HG03060 (cell line): ENCODE measurements at regions not wholly inside any gene's neighbourhood (a gene's known extent, or its start where the extent isn't known, plus 50 kb on each side); places are given as distances from the start of the nearest gene placed in this dataset.
"Not testable (repeated sequence)": the region's sequence is repeated elsewhere in the genome, so short reads cannot be mapped to it uniquely, and the experiment has no call there.

Experiments
- ATAC-seq: cut with Tn5 transposase; IDR thresholded peaks from one replicate; pipeline ENCODE4 v1.9.1; 2021; ENCODE audit warnings: low read depth, moderate number of reproducible peaks; ENCODE audit not compliant: unreplicated experiment

DNA sequence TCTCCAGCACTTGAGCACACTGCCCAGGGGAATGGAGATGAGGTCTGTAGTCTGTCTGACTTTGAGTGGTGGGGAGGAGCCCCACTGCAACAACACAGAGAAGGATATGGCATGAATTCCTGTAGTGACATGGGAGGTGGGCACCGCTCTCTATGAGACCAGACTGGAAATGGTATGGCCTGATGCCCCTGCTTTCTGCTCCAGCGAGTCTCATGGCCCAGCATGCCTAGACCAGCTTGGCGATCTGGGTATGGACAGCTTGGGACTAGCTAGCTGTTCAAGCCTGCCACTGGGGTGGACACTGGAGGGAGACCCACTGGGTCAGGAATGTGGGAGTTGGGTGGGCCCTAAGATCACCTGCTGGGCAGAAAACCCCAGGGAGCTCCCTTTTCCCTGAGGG is 477.8 kb upstream of the SEL1L start:
- no peak for ATAC-seq

- ATAC-seq: no peak
Measured at GRCh38 chr14:82029038-82029437, 495.4 kb upstream of the SEL1L start.

DNA sequence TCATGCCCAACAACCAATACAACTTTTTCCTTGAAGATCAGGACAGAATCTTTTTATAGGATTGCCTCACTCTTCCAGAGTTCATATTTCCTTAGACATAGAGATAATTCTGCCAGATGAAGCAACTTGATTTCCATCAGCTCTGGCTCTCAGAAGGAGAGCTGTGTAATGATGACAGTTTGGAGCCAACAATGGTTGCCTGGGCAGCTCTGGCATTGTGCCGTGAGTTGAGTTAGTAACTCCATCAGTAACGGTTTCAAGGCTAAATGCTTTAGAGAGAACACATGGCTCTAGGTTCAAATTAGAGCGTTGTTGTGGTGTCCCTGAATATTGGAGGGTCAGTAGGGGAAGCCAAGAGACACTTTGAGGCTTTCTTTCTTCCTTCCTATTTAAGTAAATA is 501.7 kb upstream of the SEL1L start:
- no peak for ATAC-seq

DNA sequence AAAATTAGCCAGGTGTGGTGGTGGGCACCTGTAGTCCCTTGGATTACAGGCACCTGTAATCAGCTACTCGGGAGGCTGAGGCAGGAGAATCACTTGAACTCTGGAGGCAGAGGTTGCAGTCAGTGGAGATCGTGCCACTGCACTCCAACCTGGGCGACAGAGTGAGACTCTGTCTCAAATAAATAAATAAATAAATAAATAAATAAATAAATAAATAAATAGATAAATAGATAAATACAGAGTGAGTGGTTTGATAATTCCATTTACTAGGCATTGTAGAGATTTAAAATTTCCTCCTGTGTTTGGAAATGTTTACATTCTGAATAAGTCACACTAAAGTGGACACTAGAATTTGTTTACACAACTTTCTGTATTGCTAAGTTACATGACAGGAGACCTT is 504.4 kb upstream of the SEL1L start:
- ATAC-seq: not testable (repeated sequence)

DNA sequence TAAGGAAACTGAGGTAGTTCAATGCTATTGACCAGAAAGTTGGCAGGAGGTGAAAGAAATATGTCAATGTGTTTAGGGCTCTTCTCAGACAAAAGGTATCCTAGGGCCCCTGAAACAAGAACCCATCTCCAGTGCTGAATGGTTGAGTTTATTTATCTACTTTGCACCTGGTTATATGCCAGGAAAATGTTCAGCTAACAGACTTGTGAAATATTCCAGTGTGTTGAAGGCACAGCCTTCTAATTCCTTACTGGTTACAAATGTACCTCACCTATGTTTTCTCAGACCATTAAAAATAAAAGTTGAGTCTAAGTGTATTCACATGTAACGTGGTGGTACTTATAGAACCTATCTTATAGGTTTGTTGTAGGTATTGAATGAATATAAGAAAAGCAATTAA is 511.7 kb upstream of the SEL1L start:
- ATAC-seq: no peak

- ATAC-seq: no peak
Measured at GRCh38 chr14:82046512-82047226, 513.0 kb upstream of the SEL1L start.

DNA sequence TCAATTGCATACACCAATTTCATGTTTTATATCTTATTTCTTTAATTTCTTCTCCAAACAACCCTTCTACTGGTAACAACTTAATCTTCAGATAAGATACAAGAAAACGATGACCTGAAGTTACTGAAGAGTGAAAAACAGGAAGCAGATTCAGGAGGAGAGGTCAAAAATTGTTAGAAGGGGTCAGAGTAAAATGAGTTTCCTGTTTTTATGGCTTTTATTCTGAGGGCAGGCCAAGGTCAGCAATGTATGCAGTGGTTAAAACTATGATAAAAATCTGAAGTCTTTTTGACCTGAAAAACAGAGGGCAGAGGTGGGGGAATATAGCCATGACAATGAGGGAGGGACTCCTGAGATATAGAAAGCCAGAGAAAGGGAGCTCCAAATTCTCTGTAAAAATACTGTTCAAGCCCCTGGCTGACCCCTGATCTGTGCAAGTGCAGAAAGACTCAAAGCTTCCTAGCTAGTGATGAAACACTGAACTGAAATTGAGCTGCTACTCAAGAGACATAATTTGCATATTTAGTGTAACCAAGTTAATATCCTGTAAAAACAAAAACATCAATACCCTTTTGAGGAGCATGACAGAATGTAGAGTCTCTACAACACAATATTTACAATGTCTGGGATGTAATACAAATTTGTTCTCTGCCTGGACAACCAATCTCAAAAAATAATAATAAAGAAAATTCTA is 514.3 kb upstream of the SEL1L start:
- no peak for ATAC-seq

DNA sequence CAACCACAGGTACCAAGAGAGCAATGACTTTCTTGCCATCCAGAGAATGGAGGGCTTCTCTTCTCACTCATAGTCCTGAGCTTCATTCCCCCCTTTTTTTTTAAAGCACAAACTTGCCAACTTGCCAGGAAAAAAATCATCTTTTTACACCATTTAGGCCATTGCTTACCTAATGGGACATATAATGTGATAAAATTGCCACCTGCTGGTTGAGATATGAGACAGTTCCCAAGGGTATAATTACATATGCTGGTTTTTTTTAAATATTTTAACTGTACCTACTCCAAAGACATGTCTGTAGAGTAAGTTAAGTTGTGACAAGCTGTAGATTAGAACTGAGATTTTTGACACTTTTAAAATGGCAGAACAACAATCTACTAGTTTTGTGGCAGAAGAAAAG is 519.1 kb upstream of the SEL1L start:
- ATAC-seq: no peak

DNA sequence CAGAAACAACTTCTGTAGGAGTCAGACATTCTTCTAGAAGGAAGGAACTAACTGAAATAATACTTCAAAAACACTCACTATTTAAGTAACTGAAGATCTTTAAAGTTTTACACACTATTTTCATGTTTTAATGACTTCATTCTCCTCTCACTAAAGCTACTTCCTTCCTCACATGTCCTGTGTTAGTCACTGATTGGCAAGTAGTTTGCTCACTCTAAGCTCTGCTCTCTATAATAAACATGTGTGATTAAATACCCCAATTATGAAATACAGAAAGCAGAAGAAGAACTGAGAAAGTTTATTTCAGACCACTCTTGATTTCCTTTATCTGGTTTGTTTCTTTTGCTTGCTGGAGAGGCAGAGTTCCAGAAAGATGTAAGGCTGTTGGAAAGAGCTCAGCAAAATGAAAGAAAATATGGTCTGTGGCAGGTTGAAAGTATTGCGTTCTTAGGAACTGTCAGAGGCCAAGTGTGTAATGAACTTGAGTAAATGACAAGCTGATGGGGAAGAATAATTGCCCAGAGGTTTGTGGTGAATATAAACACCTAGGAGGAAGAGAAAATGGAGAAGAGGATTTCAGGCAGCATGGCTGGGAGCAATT is 522.0 kb upstream of the SEL1L start:
- no peak for ATAC-seq

GRCh38 chr14:82060219-82060618 is 526.6 kb upstream of the SEL1L start:
- no peak for ATAC-seq

DNA sequence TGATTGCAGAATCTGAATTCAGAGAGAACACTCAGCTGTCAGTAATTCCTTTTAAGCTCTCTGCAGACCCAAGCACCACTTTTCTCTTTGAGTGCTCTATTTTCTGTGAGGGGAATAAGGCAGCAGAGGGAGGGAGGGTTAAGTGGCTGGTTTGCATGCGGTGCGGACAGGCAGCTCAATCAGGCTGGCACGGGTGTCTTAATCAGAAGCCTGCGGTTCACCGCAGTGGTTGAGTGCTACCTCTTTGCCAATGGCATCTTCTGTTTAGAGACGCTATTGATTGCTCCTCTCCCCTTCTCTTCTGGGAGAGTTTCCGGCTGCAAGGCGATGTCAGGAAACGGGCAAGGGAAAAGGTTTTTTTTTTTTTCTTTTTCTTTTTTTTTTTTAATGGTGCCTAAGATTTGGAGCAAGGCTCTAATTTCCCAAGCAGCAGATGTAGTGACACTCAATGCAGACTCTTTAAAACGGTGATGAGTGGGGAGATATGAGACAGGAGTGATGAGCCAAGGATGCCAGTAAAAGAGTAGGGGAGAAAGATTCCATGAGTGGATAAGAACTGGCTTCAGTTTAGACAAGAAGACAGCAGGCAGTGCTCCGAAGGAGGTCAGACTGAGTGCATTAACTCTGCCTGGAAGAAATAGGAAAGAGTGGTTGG is 533.7 kb upstream of the SEL1L start:
- no peak for ATAC-seq

DNA sequence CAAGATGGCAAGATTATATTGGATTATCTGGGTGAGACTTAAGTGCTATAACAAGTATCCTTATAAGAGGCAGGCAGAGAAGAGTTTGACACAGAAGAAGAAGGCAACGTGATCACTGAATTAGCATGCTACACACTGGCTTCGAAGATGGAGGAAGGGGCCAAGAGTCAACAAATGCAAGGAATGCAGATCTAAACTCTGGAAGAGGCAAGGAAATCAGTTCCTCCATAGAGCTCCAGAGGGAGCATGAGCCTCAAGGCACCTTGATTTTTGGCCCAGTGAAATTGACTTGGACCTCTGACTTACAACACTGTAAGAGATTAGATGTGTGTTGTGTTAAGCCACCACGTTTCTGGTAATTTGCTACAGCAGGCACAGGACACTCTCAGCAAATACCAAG is 536.4 kb upstream of the SEL1L start:
- ATAC-seq: no peak

GRCh38 chr14:82070753-82071152 is 537.1 kb upstream of the SEL1L start:
- no peak for ATAC-seq

DNA sequence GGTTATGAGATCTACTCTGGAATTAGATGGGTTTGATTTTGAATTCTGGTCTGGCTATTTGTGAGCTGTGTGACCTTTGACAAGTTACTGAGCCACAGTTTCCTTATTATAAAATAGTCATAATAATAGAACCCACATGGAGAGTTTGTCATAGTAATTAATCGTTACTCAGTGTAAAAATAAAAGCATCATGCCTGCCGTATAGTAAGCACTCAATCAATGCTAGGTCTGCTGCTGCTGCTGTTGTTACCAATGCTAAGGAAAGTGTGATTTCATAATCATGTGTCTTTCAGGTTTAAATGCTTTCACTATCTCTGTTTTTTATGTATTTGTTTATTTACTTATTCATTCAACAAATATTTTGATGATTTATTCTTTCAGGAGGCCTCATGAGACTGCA is 539.9 kb upstream of the SEL1L start:
- ATAC-seq: no peak

DNA sequence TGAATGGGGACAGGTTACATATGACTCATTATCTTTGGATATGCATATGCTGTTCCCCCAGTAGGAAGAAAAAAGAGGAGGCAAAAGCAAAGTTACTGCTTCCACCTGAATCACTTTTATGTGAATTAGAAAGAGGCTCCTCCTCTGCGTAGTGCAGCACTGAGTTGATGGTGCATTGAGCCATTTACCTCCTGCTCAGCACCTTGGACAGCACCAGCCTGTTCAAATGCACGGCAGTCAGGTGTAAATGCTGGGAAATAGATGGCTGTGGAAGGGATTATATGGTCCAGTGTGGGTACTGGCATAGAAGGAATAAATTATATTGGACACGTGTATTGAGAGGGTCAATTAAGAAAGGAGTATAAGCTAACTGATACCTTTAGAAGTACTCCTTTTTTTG is 541.9 kb upstream of the SEL1L start:
- no peak for ATAC-seq

- no peak for ATAC-seq
Measured at GRCh38 chr14:82079553-82079952, 545.9 kb upstream of the SEL1L start.

GRCh38 chr14:82080370-82080769 is 546.7 kb upstream of the SEL1L start:
- ATAC-seq: no peak

- ATAC-seq: no peak
Measured at GRCh38 chr14:82084813-82085212, 551.2 kb upstream of the SEL1L start.

DNA sequence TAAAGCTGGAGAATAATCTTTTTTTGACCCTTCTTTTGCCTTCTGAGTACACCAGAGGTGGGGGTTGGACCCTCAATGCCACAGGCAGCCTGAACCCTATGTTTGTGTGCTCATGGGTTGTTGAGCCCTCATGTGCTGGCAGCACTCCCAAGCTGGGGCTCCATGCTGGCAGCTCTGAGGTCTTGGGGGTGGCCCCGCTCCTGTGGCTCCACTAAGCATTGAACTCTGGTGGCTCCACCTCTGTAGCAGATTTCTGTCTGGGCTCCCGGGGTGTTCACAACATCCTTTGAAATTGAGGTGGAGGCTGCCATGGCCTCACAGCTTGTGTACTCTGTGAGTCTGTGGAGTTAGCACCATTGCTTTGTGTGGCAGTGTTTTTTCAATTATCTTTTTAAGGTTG is 557.4 kb upstream of the SEL1L start:
- no peak for ATAC-seq

- no peak for ATAC-seq
Measured at GRCh38 chr14:82094829-82095345, 561.2 kb upstream of the SEL1L start.

DNA sequence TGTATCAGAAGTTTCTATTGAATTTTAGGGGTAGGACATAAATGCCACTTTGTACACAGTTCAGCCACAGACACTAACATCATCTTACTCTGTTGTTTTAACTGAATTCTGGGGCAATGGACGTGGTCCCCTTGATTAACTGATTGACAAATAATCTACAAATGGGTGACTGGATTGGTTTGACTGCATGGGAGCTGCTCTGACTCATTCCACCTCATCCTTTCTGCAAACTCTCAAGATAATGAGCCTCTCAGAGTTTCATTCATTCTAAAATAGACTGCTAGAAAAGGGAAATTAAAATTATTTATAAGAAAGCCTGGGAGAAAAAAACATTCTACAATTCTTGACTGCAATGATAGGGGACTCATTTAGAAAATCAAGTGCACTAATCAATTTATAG is 570.4 kb upstream of the SEL1L start:
- no peak for ATAC-seq
